PC-9 (cell line): ENCODE measurements at regions not wholly inside any gene's neighbourhood (a gene's known extent, or its start where the extent isn't known, plus 50 kb on each side); places are given as distances from the start of the nearest gene placed in this dataset.

Source experiments
- BruUV-seq: library from RNA; stranded (reverse); fragments of 400-500 nt; replicated peaks from 2 replicates; lab custom pipeline; 2021; lab: Mats Ljungman, UMichigan
- CTCF ChIA-PET: fragments of 300-600 bp; sonication (Branson Sonifier 250); formaldehyde crosslinking; loops from one replicate; lab custom pipeline; 2022; ENCODE audit warnings: antibody characterized with exemption; lab: Charles Lee
- POLR2A ChIA-PET: fragments of 300-600 bp; sonication (Branson Sonifier 250); formaldehyde crosslinking; loops from one replicate; lab custom pipeline; 2022; ENCODE audit warnings: antibody characterized with exemption; ENCODE audit not compliant: unreplicated experiment; lab: Charles Lee
- DNase-seq, 2 experiments: peaks; one replicate each; pipeline versions ENCODE4 v3.0.0 to v3.0.0-alpha.2; 2015 to 2022; ENCODE audit warnings: mixed read lengths in 1 of 2
- H2AFZ ChIP-seq: fragments of 200-600 bp; sonication (generic); 2 replicates; pipeline ENCODE4 v1.8.1; 2017; ENCODE audit warnings: antibody characterized with exemption
- H3F3A ChIP-seq: fragments of 200-600 bp; sonication (generic); 2 replicates; pipeline ENCODE4 v1.8.1; 2017; ENCODE audit warnings: antibody characterized with exemption, mild to moderate bottlenecking, low read depth; ENCODE audit not compliant: insufficient read depth
- H3K27ac ChIP-seq: fragments of 200-600 bp; sonication (generic); 2 replicates; pipeline ENCODE4 v1.6.1; 2016; ENCODE audit warnings: mixed run types
- H3K27me3 ChIP-seq: fragments of 200-600 bp; sonication (generic); 2 replicates; pipeline ENCODE4 v1.6.1; 2016; ENCODE audit warnings: low read depth, mixed run types; ENCODE audit not compliant: insufficient read depth
- H3K36me3 ChIP-seq: fragments of 200-600 bp; sonication (generic); 2 replicates; pipeline ENCODE4 v1.6.1; 2016; ENCODE audit warnings: low read depth, mixed run types
- H3K4me1 ChIP-seq: fragments of 200-600 bp; sonication (generic); replicated peaks from 2 replicates; pipeline ENCODE4 v1.6.1; 2016; ENCODE audit warnings: mixed run types; ENCODE audit not compliant: insufficient read depth
- H3K4me2 ChIP-seq: fragments of 200-600 bp; sonication (generic); 2 replicates; pipeline ENCODE4 v1.6.1; 2017; ENCODE audit warnings: mixed run types
- H3K4me3 ChIP-seq: fragments of 200-600 bp; sonication (generic); 2 replicates; pipeline ENCODE4 v1.6.1; 2016; ENCODE audit warnings: mixed run types
- H3K79me2 ChIP-seq: fragments of 200-600 bp; sonication (generic); 2 replicates; pipeline ENCODE4 v1.6.1; 2017; ENCODE audit warnings: low read depth, mixed run types
- H3K9me2 ChIP-seq: fragments of 200-600 bp; sonication (generic); 2 replicates; pipeline ENCODE4 v1.8.1; 2017; ENCODE audit warnings: mild to moderate bottlenecking; ENCODE audit not compliant: insufficient read depth
- H3K9me3 ChIP-seq: fragments of 200-600 bp; sonication (generic); 2 replicates; pipeline ENCODE4 v1.8.1; 2016; ENCODE audit warnings: low read depth; ENCODE audit not compliant: insufficient read depth
- H4K20me1 ChIP-seq: fragments of 200-600 bp; sonication (generic); 2 replicates; pipeline ENCODE4 v1.8.1; 2017; ENCODE audit not compliant: insufficient read depth
- EZH2 ChIP-seq: fragments of 200-600 bp; sonication (generic); IDR thresholded peaks from 2 replicates; pipeline ENCODE4 v1.8.0; 2017; ENCODE audit warnings: antibody characterized with exemption, low read depth
- intact Hi-C: fragments of 100-400 bp; cut with micrococcal nuclease; formaldehyde crosslinking; loops from one replicate; pipeline ENCODE4 v1.10.0; 2022; ENCODE audit not compliant: unreplicated experiment
- TF ChIP-seq, protein P1 (sequence below): fragments of 200-600 bp; sonication (generic); conservative IDR thresholded peaks from 2 replicates; pipeline ENCODE4 v1.6.1; 2017; ENCODE audit warnings: mixed run types, antibody characterized with exemption, mild to moderate bottlenecking, moderate library complexity

DNA sequence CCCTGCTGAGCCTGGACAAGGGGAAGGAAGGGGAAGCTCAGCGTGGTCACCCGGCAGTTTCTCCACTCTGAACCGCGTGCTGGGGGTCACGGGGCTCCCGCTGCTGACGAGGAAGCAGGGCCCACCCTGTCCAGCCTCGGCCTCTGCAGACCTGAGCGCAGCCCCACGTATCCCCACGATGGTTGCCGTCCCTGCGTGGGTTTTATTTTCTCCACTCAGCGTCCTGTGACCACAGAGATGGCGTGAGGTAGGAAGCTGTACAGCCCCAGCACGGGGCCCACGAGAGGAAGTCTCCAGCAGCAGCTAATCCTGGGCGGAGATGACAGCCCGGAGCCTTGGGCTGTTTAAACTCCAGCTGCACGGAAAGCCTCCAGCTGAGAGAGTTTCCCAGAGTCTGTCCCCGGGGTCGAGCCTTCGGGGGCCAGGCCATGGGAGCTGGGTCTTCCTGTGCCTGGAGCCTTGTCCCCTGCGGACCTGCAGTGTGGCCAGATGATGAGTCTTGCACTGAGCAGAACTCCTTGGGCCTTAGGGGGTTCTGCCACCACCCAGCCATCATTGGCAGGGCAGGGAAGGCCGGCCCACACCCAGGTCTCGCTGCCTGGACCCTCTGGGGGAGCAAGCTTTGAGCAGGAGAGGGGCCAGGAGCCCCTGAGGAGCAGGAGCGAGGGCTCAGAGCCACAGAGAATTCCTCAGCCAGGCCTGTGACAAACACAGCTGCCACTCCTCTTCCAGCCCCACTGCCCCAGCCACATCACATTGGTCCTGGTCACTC is 72.8 kb upstream of the FAM20C start:
- Histone ChIP-seq H3K36me3 (no peaks in the 10 kb centered on the region), H3K27me3 (no peaks in the 10 kb centered on the region), H3K9me2 (no peaks in the 10 kb centered on the region), H3K79me2 (no peaks in the 10 kb centered on the region), H3K9me3 (peaks cover 3% of the 10 kb centered on the region), H2AFZ (no peak overlapping the region), H3F3A (peaks cover 7% of the 10 kb centered on the region; the same call in 1 of the 2 replicates), H3K27ac (no peak overlapping the region), H3K4me1 (peaks cover 16% of the 10 kb centered on the region), H3K4me3 (no peak overlapping the region), H4K20me1 (no peaks in the 10 kb centered on the region), H3K4me2 (no peak overlapping the region)
- TF ChIP-seq, protein P1, sequence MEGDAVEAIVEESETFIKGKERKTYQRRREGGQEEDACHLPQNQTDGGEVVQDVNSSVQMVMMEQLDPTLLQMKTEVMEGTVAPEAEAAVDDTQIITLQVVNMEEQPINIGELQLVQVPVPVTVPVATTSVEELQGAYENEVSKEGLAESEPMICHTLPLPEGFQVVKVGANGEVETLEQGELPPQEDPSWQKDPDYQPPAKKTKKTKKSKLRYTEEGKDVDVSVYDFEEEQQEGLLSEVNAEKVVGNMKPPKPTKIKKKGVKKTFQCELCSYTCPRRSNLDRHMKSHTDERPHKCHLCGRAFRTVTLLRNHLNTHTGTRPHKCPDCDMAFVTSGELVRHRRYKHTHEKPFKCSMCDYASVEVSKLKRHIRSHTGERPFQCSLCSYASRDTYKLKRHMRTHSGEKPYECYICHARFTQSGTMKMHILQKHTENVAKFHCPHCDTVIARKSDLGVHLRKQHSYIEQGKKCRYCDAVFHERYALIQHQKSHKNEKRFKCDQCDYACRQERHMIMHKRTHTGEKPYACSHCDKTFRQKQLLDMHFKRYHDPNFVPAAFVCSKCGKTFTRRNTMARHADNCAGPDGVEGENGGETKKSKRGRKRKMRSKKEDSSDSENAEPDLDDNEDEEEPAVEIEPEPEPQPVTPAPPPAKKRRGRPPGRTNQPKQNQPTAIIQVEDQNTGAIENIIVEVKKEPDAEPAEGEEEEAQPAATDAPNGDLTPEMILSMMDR = no peak
- no peak for TF ChIP-seq EZH2
- intact Hi-C loops = no loop called here
- ChIA-PET CTCF (no interaction called here), POLR2A (no interaction called here)
- DNase-seq = no peak
- BruUV-seq = no TSS peak

DNA sequence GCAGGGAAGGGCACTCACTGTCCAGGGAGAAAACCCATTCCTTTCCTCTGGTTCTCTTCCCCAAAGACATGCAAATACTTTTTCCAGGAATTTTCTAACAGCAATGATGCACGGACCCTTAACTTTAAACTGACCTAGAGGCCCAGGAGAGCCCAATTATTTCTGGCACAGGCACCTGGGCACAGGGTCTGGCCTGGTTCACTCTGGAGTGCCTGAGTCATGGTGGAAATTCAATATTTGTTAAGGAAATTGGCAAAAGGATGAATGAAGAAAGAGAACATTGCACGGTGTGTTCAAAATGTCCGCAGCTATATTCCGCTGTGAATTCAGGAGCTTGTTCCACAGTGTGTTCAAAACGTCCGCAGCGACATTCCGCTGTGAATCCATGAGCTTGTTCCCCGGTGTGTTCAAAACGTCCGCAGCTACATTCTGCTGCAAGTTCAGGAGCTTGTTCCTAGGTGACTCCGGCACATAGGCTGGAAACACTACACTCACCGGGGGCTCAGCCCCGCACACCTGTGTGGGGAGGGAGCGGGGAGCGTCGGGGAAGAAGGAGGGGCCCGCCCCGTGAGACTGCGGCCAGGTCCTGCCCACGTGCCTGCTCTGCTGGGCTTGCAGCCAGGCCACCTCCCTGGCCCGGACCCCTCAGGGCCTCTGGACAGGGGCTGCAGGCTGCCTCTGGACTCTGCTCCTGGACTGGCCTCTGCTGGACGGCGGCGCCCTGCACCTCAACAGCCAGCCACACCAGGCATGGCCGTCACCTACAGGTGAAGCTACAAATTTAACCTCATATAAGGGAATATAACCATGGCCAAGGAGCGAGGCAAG is 72.0 kb upstream of the FAM20C start:
- H3K9me3 ChIP-seq = no peaks in the 10 kb centered on the region
- no peak overlapping the region for H3K4me2 ChIP-seq
- no peaks in the 10 kb centered on the region for H3K27me3 ChIP-seq
- H3K9me2 ChIP-seq = no peaks in the 10 kb centered on the region
- DNase-seq = no peak
- H3K4me3 ChIP-seq = no peak overlapping the region
- H3K36me3 ChIP-seq = no peaks in the 10 kb centered on the region
- TF ChIP-seq EZH2 = no peak
- TF ChIP-seq, protein P1 = no peak
- H3K79me2 ChIP-seq = no peaks in the 10 kb centered on the region
- BruUV-seq = no TSS peak
- no peak overlapping the region for H3K27ac ChIP-seq
- no peak overlapping the region for H2AFZ ChIP-seq
- peaks cover 4% of the 10 kb centered on the region; the same call in 1 of the 2 replicates for H3F3A ChIP-seq
- H3K4me1 ChIP-seq = peaks cover 8% of the 10 kb centered on the region
- ChIA-PET CTCF (no interaction called here), POLR2A (no interaction called here)
- intact Hi-C loops = no loop called here
- H4K20me1 ChIP-seq = no peaks in the 10 kb centered on the region

- no TSS peak for BruUV-seq
- H3K36me3 ChIP-seq = no peaks in the 10 kb centered on the region
- H3K4me3 ChIP-seq = no peak overlapping the region
- no peaks in the 10 kb centered on the region for H4K20me1 ChIP-seq
- no peak for DNase-seq
- no peak overlapping the region for H2AFZ ChIP-seq
- CTCF ChIA-PET = no interaction called here
- no peak overlapping the region for H3K27ac ChIP-seq
- H3K9me2 ChIP-seq = no peaks in the 10 kb centered on the region
- H3K79me2 ChIP-seq = no peaks in the 10 kb centered on the region
- no peaks in the 10 kb centered on the region for H3K27me3 ChIP-seq
- TF ChIP-seq, protein P1 = no peak
- no peak for TF ChIP-seq EZH2
- H3K4me2 ChIP-seq = no peak overlapping the region
- no peaks in the 10 kb centered on the region for H3K9me3 ChIP-seq
- POLR2A ChIA-PET = no interaction called here
- H3F3A ChIP-seq = no peaks in the 10 kb centered on the region
- intact Hi-C loops = no loop called here
- H3K4me1 ChIP-seq = no peaks in the 10 kb centered on the region; the same call in 1 of the 2 replicates
These were observed 71.2 kb upstream of the FAM20C start for GRCh38 chr7:121002-121785.
